ENCODE measurements at regions not wholly inside any gene's neighbourhood (a gene's known extent, or its start where the extent isn't known, plus 50 kb on each side); places are given as distances from the start of the nearest gene placed in this dataset.

- no peak overlapping the region for H3K27ac ChIP-seq
- TF ChIP-seq CTCF (conservative IDR thresholded peaks at IDR 0.05; ENCODE audit: low read depth, low read length): no peak
- no peak overlapping the region for H2AFZ ChIP-seq (ENCODE audit: low read depth)
Measured at GRCh38 chr6:147001621-147002020, 202.6 kb upstream of the STXBP5 start.

GRCh38 chr6:147003186-147003585 lies 201.0 kb upstream of the STXBP5 start:
- TF ChIP-seq CTCF (conservative IDR thresholded peaks at IDR 0.05; ENCODE audit: low read depth, low read length): no peak
- Histone ChIP-seq H3K4me3 (IDR thresholded peaks at IDR 0.05; ENCODE audit: insufficient read depth, low read depth, low read length) (no peak overlapping the region), H4K20me1 (ENCODE audit: insufficient read depth) (no peaks in the 10 kb centered on the region), H2AFZ (ENCODE audit: low read depth) (no peak overlapping the region), H3K4me1 (ENCODE audit: low read depth, poor library complexity, severe bottlenecking) (no peaks in the 10 kb centered on the region), H3K4me2 (no peak overlapping the region), H3K27me3 (ENCODE audit: insufficient read depth, low read depth) (no peaks in the 10 kb centered on the region), H3K9ac (no peak overlapping the region), H3K27ac (no peak overlapping the region), H3K79me2 (ENCODE audit: insufficient read depth, low read depth) (no peaks in the 10 kb centered on the region), H3K36me3 (ENCODE audit: insufficient read depth) (no peaks in the 10 kb centered on the region)

More at GRCh38 chr6:147001621-147002020, 202.6 kb upstream of the STXBP5 start:
- Histone ChIP-seq H3K4me1 (ENCODE audit: low read depth, poor library complexity, severe bottlenecking) (no peaks in the 10 kb centered on the region), H4K20me1 (ENCODE audit: insufficient read depth) (no peaks in the 10 kb centered on the region), H3K27me3 (ENCODE audit: insufficient read depth, low read depth) (no peaks in the 10 kb centered on the region), H3K9ac (no peak overlapping the region), H3K4me2 (no peak overlapping the region), H3K4me3 (IDR thresholded peaks at IDR 0.05; ENCODE audit: insufficient read depth, low read depth, low read length) (no peak overlapping the region), H3K36me3 (ENCODE audit: insufficient read depth) (no peaks in the 10 kb centered on the region), H3K79me2 (ENCODE audit: insufficient read depth, low read depth) (no peaks in the 10 kb centered on the region)

GRCh38 chr6:147005499-147005898 lies 198.7 kb upstream of the STXBP5 start:
- Histone ChIP-seq H3K4me3 (IDR thresholded peaks at IDR 0.05; ENCODE audit: insufficient read depth, low read depth, low read length) (no peak overlapping the region), H3K36me3 (ENCODE audit: insufficient read depth) (no peaks in the 10 kb centered on the region), H2AFZ (ENCODE audit: low read depth) (no peak overlapping the region), H3K79me2 (ENCODE audit: insufficient read depth, low read depth) (no peaks in the 10 kb centered on the region), H3K27ac (no peak overlapping the region), H3K4me2 (no peak overlapping the region), H3K27me3 (ENCODE audit: insufficient read depth, low read depth) (no peaks in the 10 kb centered on the region), H3K9ac (no peak overlapping the region), H4K20me1 (ENCODE audit: insufficient read depth) (no peaks in the 10 kb centered on the region), H3K4me1 (ENCODE audit: low read depth, poor library complexity, severe bottlenecking) (peaks cover 4% of the 10 kb centered on the region)
- no peak; the same call in 1 of the 2 replicates for TF ChIP-seq CTCF (conservative IDR thresholded peaks at IDR 0.05; ENCODE audit: low read depth, low read length)

- Histone ChIP-seq H3K36me3 (ENCODE audit: insufficient read depth) (no peaks in the 10 kb centered on the region), H4K20me1 (ENCODE audit: insufficient read depth) (no peaks in the 10 kb centered on the region), H3K4me2 (no peak overlapping the region), H3K79me2 (ENCODE audit: insufficient read depth, low read depth) (no peaks in the 10 kb centered on the region), H3K4me3 (IDR thresholded peaks at IDR 0.05; ENCODE audit: insufficient read depth, low read depth, low read length) (no peak overlapping the region), H2AFZ (ENCODE audit: low read depth) (no peak overlapping the region), H3K27me3 (ENCODE audit: insufficient read depth, low read depth) (no peaks in the 10 kb centered on the region), H3K27ac (no peak overlapping the region), H3K9ac (no peak overlapping the region), H3K4me1 (ENCODE audit: low read depth, poor library complexity, severe bottlenecking) (peaks cover 4% of the 10 kb centered on the region)
- TF ChIP-seq CTCF (conservative IDR thresholded peaks at IDR 0.05; ENCODE audit: low read depth, low read length): no peak
Measured at GRCh38 chr6:147007441-147007840, 196.8 kb upstream of the STXBP5 start.

Data from KMS-11 (cell line).